AG09319 (cell line): ENCODE measurements at regions not wholly inside any gene's neighbourhood (a gene's known extent, or its start where the extent isn't known, plus 50 kb on each side); places are given as distances from the start of the nearest gene placed in this dataset.
A peak's percentile ranks its signal among the peaks of the same experiment; 100 is the strongest.

ENCODE experiments used
- DNase-seq: peaks from one replicate; pipeline ENCODE4 v3.0.0-alpha.2; 2010; ENCODE audit warnings: low read depth; ENCODE audit errors: extremely low read depth
- CTCF ChIP-seq: IDR thresholded peaks from 2 replicates; pipeline ENCODE4 v1.5.1; 2011; ENCODE audit warnings: low read depth, mild to moderate bottlenecking, inconsistent platforms, low read length, moderate library complexity

DNA sequence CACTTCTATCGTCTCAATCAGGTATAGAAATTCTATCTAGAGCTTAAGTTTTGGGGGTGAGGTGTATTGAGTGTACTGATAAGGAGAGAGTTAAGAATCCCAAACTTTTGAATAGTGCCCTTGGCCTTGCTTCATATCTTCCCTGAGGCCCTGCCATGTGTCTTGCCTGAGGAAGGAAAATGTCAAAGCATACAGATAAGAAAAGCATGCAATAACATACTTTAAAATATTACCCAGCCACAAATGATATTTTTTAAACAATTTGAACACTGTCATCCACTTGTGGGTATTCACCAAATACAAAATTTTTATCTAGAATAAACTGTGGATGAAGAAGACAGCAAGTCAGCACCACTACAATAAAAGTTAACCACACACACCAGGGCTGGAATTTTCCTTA lies 631.0 kb upstream of the ALCAM start:
- DNase-seq = no peak
- TF ChIP-seq CTCF = no peak

DNA sequence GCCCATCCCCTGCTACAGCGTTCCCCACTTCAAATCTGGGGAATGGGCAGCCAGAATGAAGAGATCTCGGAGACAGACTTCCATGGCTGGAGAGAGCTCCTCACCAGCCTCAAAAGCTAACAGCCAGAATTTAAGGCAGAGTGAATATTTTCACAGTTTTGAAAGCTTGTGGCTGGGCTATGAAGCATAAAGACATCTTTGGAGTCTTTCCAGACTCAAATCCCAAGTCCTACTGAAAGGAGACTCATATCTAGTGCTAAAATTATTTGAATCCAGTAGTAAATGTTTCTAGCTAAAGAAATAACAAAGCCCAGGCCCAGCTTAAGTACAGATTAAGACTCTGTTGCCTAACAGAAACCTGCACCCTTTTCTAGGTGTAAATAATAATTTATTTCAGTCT lies 628.4 kb upstream of the ALCAM start:
- TF ChIP-seq CTCF = no peak
- DNase-seq = no peak

- TF ChIP-seq CTCF = no peak
Observed at GRCh38 chr3:104740874-104741379, 625.8 kb upstream of the ALCAM start.

DNA sequence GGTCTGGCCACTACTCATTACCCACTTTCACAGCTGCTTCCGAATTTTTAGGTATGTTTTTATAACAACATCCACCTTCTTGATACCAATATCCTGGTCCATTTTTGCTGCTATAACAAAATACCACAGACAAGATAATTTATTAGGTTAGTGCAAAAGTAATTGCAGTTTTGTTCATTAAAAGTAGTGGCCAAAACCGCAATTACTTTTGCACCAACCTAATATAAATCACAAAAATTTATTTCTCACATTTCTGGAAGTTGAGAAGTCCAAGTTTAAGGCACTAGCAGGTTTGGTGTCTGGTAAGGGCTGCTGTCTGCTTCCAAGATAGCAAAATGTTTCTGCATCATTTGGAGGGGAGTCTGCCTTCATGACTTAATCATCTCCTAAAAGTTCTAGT lies 624.7 kb upstream of the ALCAM start:
- no peak for TF ChIP-seq CTCF
- DNase-seq = no peak

More at GRCh38 chr3:104740874-104741379, 625.8 kb upstream of the ALCAM start:
- no peak for DNase-seq

DNA sequence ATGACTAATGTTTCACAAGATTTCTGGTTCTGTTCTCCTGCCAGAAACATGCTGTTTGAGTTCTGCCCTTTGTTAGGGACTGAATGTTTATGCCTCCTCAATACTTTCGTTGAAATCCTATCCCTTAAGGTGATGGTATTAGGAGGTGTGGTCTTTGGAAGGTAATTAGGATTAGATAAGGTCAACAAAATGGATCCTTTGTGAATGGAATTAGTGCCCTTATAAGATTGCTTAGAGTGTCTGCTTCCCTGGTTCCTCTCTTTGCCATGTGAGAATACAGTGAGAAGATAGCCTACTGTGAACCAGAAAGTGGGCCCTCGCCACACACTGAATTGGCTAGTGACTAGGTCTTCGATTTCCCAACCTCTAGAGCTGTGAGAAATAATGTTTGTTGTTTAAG lies 621.4 kb upstream of the ALCAM start:
- no peak for TF ChIP-seq CTCF
- DNase-seq = no peak

GRCh38 chr3:104746056-104746455 lies 620.7 kb upstream of the ALCAM start:
- no peak for DNase-seq
- TF ChIP-seq CTCF = no peak

- DNase-seq = peak; percentile 10
- TF ChIP-seq CTCF = no peak
Observed at GRCh38 chr3:104750581-104750980, 616.1 kb upstream of the ALCAM start.
